GM21526 (cell line): ENCODE measurements at regions not wholly inside any gene's neighbourhood (a gene's known extent, or its start where the extent isn't known, plus 50 kb on each side); places are given as distances from the start of the nearest gene placed in this dataset.
"Not testable (repeated sequence)": the region's sequence is repeated elsewhere in the genome, so short reads cannot be mapped to it uniquely, and the experiment has no call there.

ENCODE experiments used
- ATAC-seq: cut with Tn5 transposase; IDR thresholded peaks from one replicate; pipeline ENCODE4 v1.9.1; 2021; ENCODE audit warnings: moderate library complexity; ENCODE audit not compliant: unreplicated experiment, low FRiP score

- no peak for ATAC-seq
Measured at GRCh38 chr2:20499387-20499786, 52.5 kb downstream of the RHOB start.

- ATAC-seq: no peak
Measured at GRCh38 chr2:20501974-20502373, 55.1 kb downstream of the RHOB start.

- not testable (repeated sequence) for ATAC-seq
Measured at GRCh38 chr2:20502496-20502895, 55.6 kb downstream of the RHOB start.

- ATAC-seq: no peak
Measured at GRCh38 chr2:20504174-20504573, 57.3 kb downstream of the RHOB start.

- ATAC-seq: no peak
Measured at GRCh38 chr2:20506201-20506685, 59.4 kb downstream of the RHOB start.

- ATAC-seq: peak; percentile 96
Measured at GRCh38 chr2:20507166-20507692, 60.4 kb downstream of the RHOB start.

GRCh38 chr2:20507711-20508110, 60.8 kb downstream of the RHOB start:
- ATAC-seq: no peak

- ATAC-seq: no peak
Measured at GRCh38 chr2:20509301-20509769, 62.5 kb downstream of the RHOB start.

GRCh38 chr2:20509770-20510490, 63.1 kb downstream of the RHOB start:
- ATAC-seq: no peak

- ATAC-seq: no peak
Measured at GRCh38 chr2:20511130-20511529, 64.3 kb downstream of the RHOB start.

- no peak for ATAC-seq
Measured at GRCh38 chr2:20512061-20512605, 65.3 kb downstream of the RHOB start.

GRCh38 chr2:20513946-20514345, 67.1 kb downstream of the RHOB start:
- no peak for ATAC-seq

GRCh38 chr2:20514596-20515269, 67.9 kb downstream of the RHOB start:
- ATAC-seq: no peak

GRCh38 chr2:20515290-20516220, 68.7 kb downstream of the RHOB start:
- no peak for ATAC-seq

- ATAC-seq: no peak
Measured at GRCh38 chr2:20516291-20516645, 69.4 kb downstream of the RHOB start.

GRCh38 chr2:20516646-20517341, 69.9 kb downstream of the RHOB start:
- peak; percentile 88 for ATAC-seq

GRCh38 chr2:20519309-20519708, 72.4 kb downstream of the RHOB start:
- ATAC-seq: no peak

GRCh38 chr2:20520128-20520527, 73.3 kb downstream of the RHOB start:
- no peak for ATAC-seq

- no peak for ATAC-seq
Measured at GRCh38 chr2:20521193-20521592, 74.3 kb downstream of the RHOB start.

- ATAC-seq: no peak
Measured at GRCh38 chr2:20521682-20522189, 74.9 kb downstream of the RHOB start.
